Spleen (tissue), 7 donors: ENCODE measurements at regions not wholly inside any gene's neighbourhood (a gene's known extent, or its start where the extent isn't known, plus 50 kb on each side); places are given as distances from the start of the nearest gene placed in this dataset.

Source experiments
- CTCF ChIP-seq, 11 experiments: fragments of 200-600 bp in 7 of 11; fragments of 450-650 bp in 4 of 11; sonication (generic) in 4 of 11; IDR thresholded peaks in 8 of 11; conservative IDR thresholded peaks in 3 of 11; 1 replicate in 7 of 11; 2 replicates in 4 of 11; pipeline versions ENCODE4 v1.4.0 to v1.8.0; 2016 to 2021; ENCODE audit warnings: antibody characterized with exemption in 11 of 11, inconsistent platforms in 4 of 11, mild to moderate bottlenecking in 1 of 11
- POLR2AphosphoS5 ChIP-seq, 3 donors: sonication (generic); formaldehyde crosslinking; IDR thresholded peaks; one replicate each; pipeline ENCODE4 v1.5.1; 2017; ENCODE audit warnings: antibody characterized with exemption in 3 of 3
- donor health status: DM: no; HTN: no; CAD: no; lungs with moderate emphysema.
- donor health status: DM: no; HTN: no; CAD: no.
- donor health status: DM: no; HTN: no; CAD: no.

GRCh38 chr18:26794230-26795101, 71.0 kb downstream of the AQP4 start:
- TF ChIP-seq CTCF (IDR thresholded peaks at IDR 0.05 in 8 of 11, conservative IDR thresholded peaks at IDR 0.05 in 3 of 11) (no peak), POLR2AphosphoS5 (IDR thresholded peaks at IDR 0.05) (no peak)
